Iris pigment epithelial cell (primary cell): ENCODE measurements at regions not wholly inside any gene's neighbourhood (a gene's known extent, or its start where the extent isn't known, plus 50 kb on each side); places are given as distances from the start of the nearest gene placed in this dataset.

Experiments
- DNase-seq: peaks from one replicate; pipeline ENCODE4 v3.0.0-alpha.2; 2011; ENCODE audit warnings: low read depth

- DNase-seq = peak; percentile 80
Measured at GRCh38 chr21:16420031-16420724, 690.4 kb downstream of the USP25 start.

- no peak for DNase-seq
Measured at GRCh38 chr21:16421007-16421406, 691.2 kb downstream of the USP25 start.

- DNase-seq = no peak
Measured at GRCh38 chr21:16421965-16422364, 692.2 kb downstream of the USP25 start.

GRCh38 chr21:16422702-16423101 is 692.9 kb downstream of the USP25 start:
- DNase-seq = no peak

GRCh38 chr21:16423921-16424320 is 694.1 kb downstream of the USP25 start:
- no peak for DNase-seq

GRCh38 chr21:16424331-16424751 is 694.6 kb downstream of the USP25 start:
- DNase-seq = peak; percentile 62

- no peak for DNase-seq
Measured at GRCh38 chr21:16425376-16425775, 695.6 kb downstream of the USP25 start.

GRCh38 chr21:16426936-16427335 is 697.2 kb downstream of the USP25 start:
- peak; percentile 83 for DNase-seq

GRCh38 chr21:16427587-16428087 is 697.9 kb downstream of the USP25 start:
- no peak for DNase-seq

GRCh38 chr21:16437586-16437985 is 707.8 kb downstream of the USP25 start:
- no peak for DNase-seq

GRCh38 chr21:16438761-16439160 is 709.0 kb downstream of the USP25 start:
- no peak for DNase-seq

GRCh38 chr21:16441789-16442188 is 712.0 kb downstream of the USP25 start:
- peak; percentile 40 for DNase-seq

GRCh38 chr21:16454399-16454798 is 724.6 kb downstream of the USP25 start:
- DNase-seq = peak; percentile 37

- DNase-seq = no peak
Measured at GRCh38 chr21:16455526-16455925, 725.7 kb downstream of the USP25 start.

- no peak for DNase-seq
Measured at GRCh38 chr21:16455978-16456377, 726.2 kb downstream of the USP25 start.

- no peak for DNase-seq
Measured at GRCh38 chr21:16457498-16457897, 727.7 kb downstream of the USP25 start.

- no peak for DNase-seq
Measured at GRCh38 chr21:16460936-16461335, 731.2 kb downstream of the USP25 start.

- peak; percentile 26 for DNase-seq
Measured at GRCh38 chr21:16464211-16464889, 734.6 kb downstream of the USP25 start.

- peak; percentile 36 for DNase-seq
Measured at GRCh38 chr21:16468184-16468583, 738.4 kb downstream of the USP25 start.

- peak; percentile 70 for DNase-seq
Measured at GRCh38 chr21:16473988-16474387, 744.2 kb downstream of the USP25 start.

- peak; percentile 63 for DNase-seq
Measured at GRCh38 chr21:16476056-16476825, 746.5 kb downstream of the USP25 start.

GRCh38 chr21:16488042-16488441 is 758.3 kb downstream of the USP25 start:
- DNase-seq = no peak

- DNase-seq = no peak
Measured at GRCh38 chr21:16492356-16492755, 762.6 kb downstream of the USP25 start.
